GM18511 (cell line): ENCODE measurements at regions not wholly inside any gene's neighbourhood (a gene's known extent, or its start where the extent isn't known, plus 50 kb on each side); places are given as distances from the start of the nearest gene placed in this dataset.

Experiments used
- ATAC-seq: cut with Tn5 transposase; IDR thresholded peaks from one replicate; pipeline ENCODE4 v1.9.1; 2021; ENCODE audit warnings: mild to moderate bottlenecking, moderate library complexity; ENCODE audit not compliant: unreplicated experiment

DNA sequence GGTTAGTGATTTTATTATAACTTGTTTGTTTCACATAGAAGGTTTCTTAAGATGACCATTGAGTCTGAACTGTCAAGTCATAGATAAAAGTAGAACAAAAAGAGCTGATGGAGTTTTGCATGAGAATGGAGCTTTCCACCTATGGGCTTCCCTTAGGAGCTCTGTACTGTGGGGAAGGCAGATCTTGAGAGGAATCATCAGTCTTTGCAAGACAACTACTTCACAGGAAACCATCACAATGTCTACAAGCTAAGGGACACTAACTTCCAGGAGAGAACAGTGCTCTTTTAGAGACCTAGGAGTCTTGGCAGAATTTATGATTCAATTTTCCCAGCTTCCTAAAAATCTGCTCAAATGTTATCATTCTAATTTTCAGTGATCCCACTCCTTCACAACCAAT, 78.2 kb downstream of the FBXO5 start:
- ATAC-seq = no peak

- no peak for ATAC-seq
Measured at GRCh38 chr6:152905551-152906299, 77.1 kb downstream of the FBXO5 start.

DNA sequence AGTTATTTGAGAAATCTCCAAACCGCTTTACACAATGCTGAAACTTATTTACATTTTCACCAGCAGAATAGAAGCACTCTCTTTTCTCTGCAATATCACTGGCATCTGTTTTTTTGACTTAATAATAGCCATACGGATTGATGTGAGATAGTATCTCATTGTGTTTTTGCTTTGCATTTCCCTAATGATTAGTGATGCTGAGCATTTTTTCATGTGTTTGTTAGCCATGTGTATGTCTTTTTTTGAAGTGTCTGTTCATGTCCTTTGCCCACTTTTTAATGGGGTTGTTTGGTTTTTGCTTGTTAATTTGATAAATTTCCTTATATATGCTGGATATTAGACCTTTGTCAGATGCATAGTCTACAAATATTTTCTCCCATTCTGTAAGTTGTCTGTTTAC, 73.6 kb downstream of the FBXO5 start:
- no peak for ATAC-seq

DNA sequence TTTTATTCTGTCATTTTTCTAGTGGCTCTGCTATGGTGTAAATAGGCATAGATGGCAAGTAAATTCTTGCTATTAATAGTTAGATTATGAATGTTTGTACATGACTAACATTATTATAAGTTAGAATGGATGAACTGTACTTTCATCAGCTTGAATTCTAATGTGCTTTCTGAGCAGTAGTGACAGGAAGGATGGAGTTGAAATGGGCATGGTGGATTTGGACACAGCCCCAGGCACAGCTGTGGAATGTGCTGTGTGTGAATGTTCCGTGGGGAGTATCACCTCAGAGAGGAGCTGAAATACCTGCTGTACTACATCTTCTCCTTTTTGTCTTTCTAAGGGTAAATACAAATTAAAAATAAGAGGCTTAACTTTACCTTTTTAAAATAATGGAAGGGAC, 66.8 kb downstream of the FBXO5 start:
- ATAC-seq = no peak

DNA sequence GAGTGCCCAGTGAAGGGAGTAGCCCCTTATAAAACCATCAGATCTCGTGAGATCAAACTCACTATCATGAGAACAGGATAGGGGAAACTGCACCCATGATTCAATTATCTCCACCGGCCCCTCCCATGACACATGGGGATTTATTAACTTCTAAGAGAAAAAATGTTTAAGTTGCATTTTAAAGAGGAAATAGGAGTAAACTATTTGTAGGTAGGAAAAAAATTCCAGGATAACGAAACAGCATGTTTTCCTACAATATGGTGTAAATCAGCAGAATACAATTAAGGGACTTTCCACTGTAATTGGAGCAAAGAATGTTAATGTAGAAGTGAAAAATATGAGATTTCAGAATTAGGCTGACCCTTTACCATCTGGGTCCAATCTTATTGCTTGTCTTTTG, 63.9 kb downstream of the FBXO5 start:
- no peak for ATAC-seq

DNA sequence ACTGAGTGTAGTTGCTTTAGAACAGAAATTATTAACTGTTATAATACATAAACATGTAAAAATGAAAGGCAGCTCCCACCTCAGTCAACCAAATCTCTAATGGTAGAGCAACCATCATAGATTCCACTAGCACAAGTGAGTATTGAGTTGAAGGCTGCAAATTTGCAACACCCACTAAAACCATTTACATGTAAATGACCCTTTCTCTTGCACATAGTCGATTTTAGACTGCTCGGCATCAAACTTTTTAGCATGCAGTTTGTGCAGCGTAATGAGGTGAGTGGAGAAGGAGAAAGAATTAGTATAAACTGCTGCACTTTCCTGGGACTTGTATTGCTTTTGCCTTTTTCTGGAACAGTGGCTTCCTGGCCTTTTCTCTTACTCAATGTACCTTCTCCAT, 62.8 kb downstream of the FBXO5 start:
- ATAC-seq = no peak
